ENCODE measurements at regions not wholly inside any gene's neighbourhood (a gene's known extent, or its start where the extent isn't known, plus 50 kb on each side); places are given as distances from the start of the nearest gene placed in this dataset.

GRCh38 chr17:53891726-53892125, 69.0 kb downstream of the KIF2B start:
- in situ Hi-C loops (cut with MboI; ENCODE audit: low pct_unique_long_range_greater_than_20kb, low sequenced_read_pairs) = no loop called here
- DNase-seq = no peak

- in situ Hi-C loops (cut with MboI; ENCODE audit: low pct_unique_long_range_greater_than_20kb, low sequenced_read_pairs) = no loop called here
- DNase-seq = no peak
These were observed 69.5 kb downstream of the KIF2B start for GRCh38 chr17:53892222-53892621.

DNA sequence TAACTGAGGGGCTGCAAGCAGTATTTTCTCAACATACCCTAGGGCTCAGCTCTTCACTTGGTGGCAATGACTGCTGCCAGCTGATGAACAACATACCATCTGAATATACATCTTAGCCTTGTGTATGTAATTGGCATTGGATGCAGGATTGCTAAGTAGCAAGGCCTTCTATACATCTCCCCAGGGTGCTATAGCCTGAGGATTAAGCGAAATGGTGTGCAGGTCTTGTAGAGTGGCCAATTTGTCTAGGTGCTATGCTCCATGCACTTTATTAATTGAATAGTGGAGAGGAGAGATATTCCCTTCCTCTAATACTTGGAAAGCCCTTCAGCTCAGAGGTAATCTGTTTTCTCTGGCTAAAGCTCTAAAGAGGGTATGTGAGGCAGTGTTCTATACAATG, 71.9 kb downstream of the KIF2B start:
- DNase-seq = no peak
- in situ Hi-C loops (cut with MboI; ENCODE audit: low pct_unique_long_range_greater_than_20kb, low sequenced_read_pairs) = no loop called here

DNA sequence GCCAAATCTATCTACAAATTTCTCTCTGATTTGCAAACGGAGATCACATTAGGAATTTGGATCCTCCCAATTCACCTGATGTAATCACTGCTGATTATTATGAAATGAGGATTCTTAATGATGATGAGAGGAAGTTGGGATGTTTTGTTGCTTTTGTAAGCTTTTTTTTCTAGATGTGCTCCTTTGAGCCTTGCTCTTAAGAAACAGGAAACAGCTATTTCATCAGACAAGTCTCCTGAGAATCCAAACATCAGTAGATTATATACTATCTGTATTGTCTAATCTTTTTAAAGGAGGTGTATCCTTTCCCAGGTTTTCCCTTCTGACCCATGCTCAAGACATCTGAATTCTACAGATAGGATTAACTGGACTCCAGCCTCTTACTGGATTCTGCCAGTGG, 73.3 kb downstream of the KIF2B start:
- in situ Hi-C loops (cut with MboI; ENCODE audit: low pct_unique_long_range_greater_than_20kb, low sequenced_read_pairs) = no loop called here

DNA sequence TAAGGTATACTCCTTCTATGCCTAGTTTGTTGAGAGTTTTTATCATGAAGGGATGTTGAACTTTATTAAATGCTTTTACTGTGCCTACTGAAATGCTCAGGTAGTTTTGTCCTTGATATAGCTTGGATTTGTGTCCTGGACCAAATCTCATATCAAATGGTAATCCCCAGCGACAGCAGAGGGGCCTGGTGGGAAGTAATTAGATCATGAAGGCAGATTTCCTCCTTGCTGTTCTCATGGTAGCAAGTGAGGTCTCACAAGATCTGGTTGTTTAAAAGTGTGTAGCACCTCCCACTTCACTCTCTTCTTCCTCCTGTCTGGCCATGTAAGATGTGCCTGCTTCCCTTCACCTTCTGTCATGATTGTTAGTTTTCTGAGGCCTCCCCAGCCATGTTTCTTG, 78.2 kb downstream of the KIF2B start:
- in situ Hi-C loops (cut with MboI; ENCODE audit: low pct_unique_long_range_greater_than_20kb, low sequenced_read_pairs) = no loop called here
- DNase-seq = no peak

More for the DNA sequence above, 73.3 kb downstream of the KIF2B start:
- DNase-seq = no peak

DNA sequence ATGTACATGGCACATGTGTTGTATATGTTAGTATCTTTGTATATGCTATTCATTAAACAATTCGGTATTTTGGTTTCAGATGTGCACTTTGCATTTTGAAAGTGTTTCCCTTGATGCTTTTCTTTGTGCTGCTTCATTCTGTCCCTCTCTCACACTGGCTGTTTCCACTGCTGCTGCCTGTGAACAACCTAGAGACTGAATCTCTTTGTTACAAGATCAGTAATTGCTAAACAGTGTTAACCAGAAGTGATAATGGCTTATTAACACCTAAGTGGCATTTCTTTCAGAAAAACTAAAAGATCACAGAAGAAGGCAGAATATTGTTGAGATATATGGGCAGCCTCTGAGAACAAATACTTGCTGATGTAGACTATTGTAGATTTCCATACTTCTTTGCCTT, 84.7 kb downstream of the KIF2B start:
- in situ Hi-C loops (cut with MboI; ENCODE audit: low pct_unique_long_range_greater_than_20kb, low sequenced_read_pairs) = no loop called here
- DNase-seq = no peak

DNA sequence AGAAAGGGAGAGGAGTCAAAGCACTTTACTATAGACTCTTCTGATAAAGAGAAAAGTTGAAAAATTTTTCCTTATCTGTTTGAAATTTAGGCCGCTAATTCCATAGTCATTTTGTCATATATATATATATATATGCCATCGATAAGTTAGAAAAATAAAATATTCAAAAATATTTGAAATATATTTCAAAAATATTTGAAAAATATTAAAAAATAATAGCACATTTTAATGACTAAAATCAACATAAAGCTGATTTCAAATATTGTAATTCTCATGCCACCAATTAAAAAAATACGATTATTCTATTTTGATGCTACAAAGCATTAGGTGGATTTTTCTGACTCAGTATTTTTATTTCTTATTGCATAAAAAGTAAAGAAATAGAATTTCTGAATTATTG, 87.1 kb downstream of the KIF2B start:
- no peak for DNase-seq

DNA sequence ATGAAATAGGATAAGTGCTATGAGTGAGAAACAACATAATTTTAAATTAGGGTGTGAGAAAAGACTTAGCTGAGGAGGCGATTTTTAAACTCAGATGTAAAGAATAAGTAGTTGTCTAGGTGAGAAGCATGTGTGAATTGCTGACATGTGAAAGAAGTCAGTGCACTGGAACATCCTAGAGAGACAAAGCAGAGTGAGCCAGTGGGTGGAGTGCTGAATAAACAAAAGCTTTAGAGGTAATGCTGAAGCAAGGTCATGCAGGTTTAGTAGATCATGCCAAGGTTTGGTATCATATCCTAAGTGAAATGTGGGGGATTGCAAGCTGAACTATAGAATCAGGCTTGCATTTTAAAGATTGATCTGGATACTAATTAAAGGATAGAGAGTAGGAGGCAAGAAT, 89.4 kb downstream of the KIF2B start:
- no peak for DNase-seq
- in situ Hi-C loops (cut with MboI; ENCODE audit: low pct_unique_long_range_greater_than_20kb, low sequenced_read_pairs) = no loop called here

More for the DNA sequence above, 87.1 kb downstream of the KIF2B start:
- in situ Hi-C loops (cut with MboI; ENCODE audit: low pct_unique_long_range_greater_than_20kb, low sequenced_read_pairs) = no loop called here

DNA sequence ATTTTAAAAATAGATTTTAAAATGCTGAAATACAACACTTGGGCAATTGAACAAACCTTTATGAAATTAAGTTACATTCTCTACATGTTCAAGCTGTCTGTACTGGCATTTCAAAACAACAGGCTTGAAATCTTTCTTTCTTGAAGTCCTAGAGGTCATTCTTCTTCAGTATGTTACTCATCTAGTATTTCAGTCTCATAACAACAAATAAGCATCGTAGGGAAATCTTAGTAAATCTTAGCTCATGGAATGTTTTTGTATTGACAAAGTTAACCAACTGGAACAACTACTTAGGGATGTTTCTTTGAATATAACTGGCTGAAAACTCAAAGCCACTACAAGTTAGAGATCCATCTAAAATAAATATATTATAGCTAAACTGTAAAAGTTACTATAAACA, 96.6 kb downstream of the KIF2B start:
- in situ Hi-C loops (cut with MboI; ENCODE audit: low pct_unique_long_range_greater_than_20kb, low sequenced_read_pairs) = no loop called here

DNA sequence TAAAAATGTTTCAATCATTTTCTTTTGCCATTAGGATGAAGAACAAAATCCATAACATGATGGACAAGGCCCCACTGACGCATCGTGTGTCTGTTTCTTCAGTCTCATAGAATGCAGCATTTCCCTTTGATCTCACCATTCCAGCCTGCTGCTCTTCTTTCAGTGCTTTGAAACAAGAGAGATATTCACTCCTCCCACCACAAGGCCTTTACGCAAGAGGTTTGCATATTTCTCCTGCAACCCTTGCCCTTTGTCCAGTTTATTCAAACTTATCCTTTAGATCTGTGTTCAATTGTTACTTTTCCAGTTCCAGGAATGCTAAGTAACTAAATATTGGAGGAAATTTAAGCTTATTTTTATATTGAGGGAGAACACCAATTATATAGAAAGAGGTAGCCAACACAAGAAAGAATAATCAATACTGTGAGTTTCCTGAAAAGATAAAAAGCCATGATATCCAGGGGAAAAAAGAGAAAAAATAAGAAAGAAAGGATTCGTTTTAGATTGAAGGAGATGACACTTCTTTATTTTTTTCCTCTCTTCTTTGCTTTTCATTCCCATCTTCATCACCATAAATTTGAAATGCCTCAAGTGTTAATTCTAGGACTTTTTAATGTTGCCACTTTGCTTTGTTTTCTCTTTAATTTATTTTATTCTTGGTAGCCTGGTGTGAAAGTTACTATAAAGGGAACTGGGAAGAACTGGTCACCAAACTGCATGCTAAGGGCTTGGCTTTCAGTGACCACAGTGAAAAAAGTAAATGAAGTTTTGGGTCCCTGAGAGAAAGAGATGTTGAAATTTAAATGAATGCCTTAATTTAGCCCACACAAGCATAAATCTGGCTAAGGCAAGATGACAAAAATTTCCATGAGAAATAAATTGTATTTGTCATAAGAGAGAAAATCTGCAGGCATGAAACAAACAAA, 102.1 kb downstream of the KIF2B start:
- DNase-seq = no peak
- in situ Hi-C loops (cut with MboI; ENCODE audit: low pct_unique_long_range_greater_than_20kb, low sequenced_read_pairs) = no loop called here

More for the DNA sequence above, 96.6 kb downstream of the KIF2B start:
- DNase-seq = no peak

DNA sequence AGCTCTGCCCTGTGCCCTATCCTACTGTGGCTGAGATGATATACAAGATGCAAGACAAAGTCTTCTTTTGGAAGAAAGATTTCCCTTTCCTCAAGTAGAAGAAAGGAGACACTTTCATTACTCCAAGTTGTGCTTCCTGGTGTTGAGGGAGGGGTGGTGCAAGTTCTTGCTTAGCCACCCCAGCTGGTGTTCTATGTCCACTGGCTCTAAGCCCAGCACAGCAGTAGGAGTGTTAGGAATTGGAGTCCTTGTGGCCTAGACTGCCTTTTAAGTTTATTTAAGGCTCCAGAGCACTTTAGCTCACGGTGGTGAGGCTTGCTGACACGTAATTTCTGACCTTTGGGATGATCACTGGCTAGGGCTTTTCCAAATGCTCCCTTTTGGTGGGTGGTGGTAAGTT, 109.7 kb downstream of the KIF2B start:
- in situ Hi-C loops (cut with MboI; ENCODE audit: low pct_unique_long_range_greater_than_20kb, low sequenced_read_pairs) = no loop called here
- no peak for DNase-seq

DNA sequence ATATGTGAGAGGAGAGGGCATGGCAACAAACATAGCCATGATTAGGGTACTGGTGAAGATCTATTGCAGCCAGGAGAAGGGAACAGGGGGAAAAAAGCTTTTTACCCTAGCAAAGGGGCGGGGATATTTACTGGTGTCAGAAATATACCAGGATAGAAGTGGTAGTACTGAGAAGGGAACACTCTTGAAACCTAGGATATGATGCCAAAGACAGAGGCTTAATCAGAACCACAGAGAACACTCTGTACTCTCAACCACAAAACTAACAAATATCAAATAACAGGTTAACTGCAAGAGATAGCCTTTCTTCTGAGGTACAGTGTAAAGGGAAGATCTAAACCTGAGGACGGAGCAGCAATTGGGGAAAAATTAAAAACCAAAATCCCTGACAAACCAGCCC, 112.2 kb downstream of the KIF2B start:
- in situ Hi-C loops (cut with MboI; ENCODE audit: low pct_unique_long_range_greater_than_20kb, low sequenced_read_pairs) = no loop called here

GRCh38 chr17:53941231-53941630, 118.5 kb downstream of the KIF2B start:
- no peak for DNase-seq
- in situ Hi-C loops (cut with MboI; ENCODE audit: low pct_unique_long_range_greater_than_20kb, low sequenced_read_pairs) = no loop called here

More for the DNA sequence above, 112.2 kb downstream of the KIF2B start:
- DNase-seq = no peak

- DNase-seq = no peak
- in situ Hi-C loops (cut with MboI; ENCODE audit: low pct_unique_long_range_greater_than_20kb, low sequenced_read_pairs) = no loop called here
These were observed 119.7 kb downstream of the KIF2B start for GRCh38 chr17:53942436-53942835.

DNA sequence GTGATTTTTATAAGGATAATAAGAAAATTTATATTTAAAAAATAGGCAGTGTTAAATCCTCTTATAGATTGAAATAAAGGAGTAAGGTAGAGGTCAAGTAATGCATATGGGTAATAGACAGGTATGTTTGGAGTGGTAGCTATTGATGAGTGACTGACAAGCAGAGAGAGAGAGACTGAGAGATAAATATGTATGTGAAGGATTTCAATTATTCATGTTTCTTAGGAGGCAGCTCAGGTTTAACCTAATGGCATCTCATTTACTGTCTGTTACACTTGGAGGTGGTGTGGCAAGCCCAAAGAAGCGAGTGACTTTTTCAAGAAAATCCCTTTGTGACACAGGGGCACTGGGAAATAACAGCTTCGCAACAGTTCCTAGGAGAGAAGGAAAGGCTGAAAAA, 120.2 kb downstream of the KIF2B start:
- in situ Hi-C loops (cut with MboI; ENCODE audit: low pct_unique_long_range_greater_than_20kb, low sequenced_read_pairs) = no loop called here
- DNase-seq = no peak

DNA sequence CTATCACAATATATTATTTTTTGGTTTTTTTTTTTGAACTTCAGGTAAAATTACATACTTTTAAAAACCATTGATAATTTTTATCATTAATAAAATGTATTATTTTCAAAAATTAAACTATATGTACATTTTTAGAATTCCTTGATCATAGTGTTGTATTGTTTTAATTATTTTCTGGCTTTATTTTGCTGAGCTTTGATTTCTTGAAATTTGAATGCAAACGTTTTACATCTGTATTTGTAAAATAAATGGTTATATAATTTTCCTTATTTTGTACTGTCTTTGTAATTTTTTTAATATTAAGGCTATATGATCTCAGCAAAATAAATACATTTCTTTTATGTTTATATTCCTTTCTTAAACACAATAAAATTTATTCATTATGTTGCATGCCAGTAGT, 125.6 kb downstream of the KIF2B start:
- in situ Hi-C loops (cut with MboI; ENCODE audit: low pct_unique_long_range_greater_than_20kb, low sequenced_read_pairs) = no loop called here
- no peak for DNase-seq

DNA sequence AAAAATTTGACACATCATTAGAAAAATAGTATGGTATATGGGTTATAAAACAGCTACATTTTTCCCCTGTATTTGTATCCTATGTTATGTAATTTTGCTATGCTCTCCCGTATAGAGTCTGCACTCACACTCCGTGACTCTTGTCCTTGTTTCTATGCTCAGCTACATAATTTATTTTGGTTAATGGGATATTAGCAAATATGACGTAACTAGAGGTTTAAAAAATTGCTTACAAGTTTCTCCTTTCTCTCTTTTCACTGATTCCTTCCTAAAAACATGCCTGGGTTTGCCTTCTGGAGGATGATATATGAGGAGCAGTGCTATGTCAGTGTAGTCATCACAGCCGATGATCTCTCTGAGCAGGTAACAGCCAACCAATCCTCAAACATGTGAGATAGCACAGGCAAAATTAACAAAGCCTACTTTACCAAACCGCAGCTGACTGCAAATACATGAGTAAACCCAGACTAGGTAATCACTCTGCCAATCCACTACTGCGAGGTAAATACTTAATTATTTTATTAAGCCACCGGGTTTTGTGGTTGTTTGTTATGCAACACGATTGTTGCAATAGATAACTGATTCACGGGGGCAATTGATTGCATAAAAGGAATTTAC, 126.9 kb downstream of the KIF2B start:
- DNase-seq = no peak
- in situ Hi-C loops (cut with MboI; ENCODE audit: low pct_unique_long_range_greater_than_20kb, low sequenced_read_pairs) = no loop called here

GRCh38 chr17:53950207-53950857, 127.6 kb downstream of the KIF2B start:
- in situ Hi-C loops (cut with MboI; ENCODE audit: low pct_unique_long_range_greater_than_20kb, low sequenced_read_pairs) = no loop called here
- peak; percentile 17 for DNase-seq

DNA sequence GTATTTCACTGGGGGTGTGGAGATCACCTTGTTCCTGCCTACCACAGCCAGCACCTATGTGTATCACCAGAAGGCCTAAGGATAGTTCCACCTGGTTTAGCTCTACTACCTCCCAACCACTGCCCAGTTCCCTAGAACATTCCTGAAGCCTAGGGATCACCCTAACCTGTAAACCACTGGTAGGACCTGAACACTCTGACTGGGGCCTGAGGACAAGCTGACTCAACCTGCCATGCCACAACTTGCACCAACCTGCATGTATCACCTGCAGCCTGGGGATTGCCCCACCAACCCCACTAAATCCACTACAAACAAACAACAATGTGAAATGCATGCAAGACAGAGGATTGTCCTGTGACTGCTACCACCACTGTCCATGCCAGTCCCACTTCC, 128.1 kb downstream of the KIF2B start:
- in situ Hi-C loops (cut with MboI; ENCODE audit: low pct_unique_long_range_greater_than_20kb, low sequenced_read_pairs) = no loop called here
- no peak for DNase-seq

DNA sequence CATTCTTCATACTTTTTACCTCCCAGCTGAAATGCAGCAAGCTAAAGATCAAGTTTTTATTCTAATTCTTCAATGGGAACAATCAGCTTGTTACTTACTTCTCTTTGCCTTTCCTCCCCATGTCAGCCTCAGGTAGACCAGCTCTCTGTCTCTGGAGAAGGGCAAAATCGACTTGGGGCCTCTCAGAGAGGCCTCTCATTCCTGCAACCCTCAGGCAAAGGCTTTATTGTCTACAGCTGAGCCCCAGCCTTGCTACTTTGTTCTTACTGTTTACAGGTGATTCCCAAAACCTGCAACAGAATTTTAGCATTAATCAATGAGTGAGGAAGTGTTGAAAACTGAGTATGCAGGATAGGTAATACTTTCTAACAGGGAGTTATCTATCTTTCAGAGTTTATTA, 148.6 kb downstream of the KIF2B start:
- DNase-seq = no peak
- in situ Hi-C loops (cut with MboI; ENCODE audit: low pct_unique_long_range_greater_than_20kb, low sequenced_read_pairs) = no loop called here
